ENCODE measurements at regions not wholly inside any gene's neighbourhood (a gene's known extent, or its start where the extent isn't known, plus 50 kb on each side); places are given as distances from the start of the nearest gene placed in this dataset.

- TF ChIP-seq CTCF (IDR thresholded peaks at IDR 0.05; ENCODE audit: unreplicated experiment): no peak
Observed at GRCh38 chr1:113280581-113280980, 109.7 kb upstream of the MAGI3 start.

GRCh38 chr1:113281550-113281949 is 108.8 kb upstream of the MAGI3 start:
- no peak for TF ChIP-seq CTCF (IDR thresholded peaks at IDR 0.05; ENCODE audit: unreplicated experiment)
- Mint-ChIP-seq H3K4me3 (ENCODE audit: low read depth, unreplicated experiment) (no peak overlapping the region), H3K4me1 (ENCODE audit: low read depth, unreplicated experiment) (no peaks in the 10 kb centered on the region), H3K36me3 (ENCODE audit: insufficient read depth, unreplicated experiment) (no peaks in the 10 kb centered on the region), H3K27me3 (ENCODE audit: unreplicated experiment) (no peaks in the 10 kb centered on the region), H3K9me3 (ENCODE audit: low read depth, unreplicated experiment) (no peaks in the 10 kb centered on the region), H3K27ac (ENCODE audit: unreplicated experiment) (no peak overlapping the region)
- CTCF ChIA-PET: no interaction called here
- intact Hi-C loops (cut with micrococcal nuclease; ENCODE audit: unreplicated experiment): no loop called here
- DNase-seq: no peak
- no TSS peak for BruUV-seq (replicated peaks)

More at GRCh38 chr1:113280581-113280980, 109.7 kb upstream of the MAGI3 start:
- intact Hi-C loops (cut with micrococcal nuclease; ENCODE audit: unreplicated experiment): no loop called here
- BruUV-seq (replicated peaks): no TSS peak
- DNase-seq: no peak
- Mint-ChIP-seq H3K9me3 (ENCODE audit: low read depth, unreplicated experiment) (no peaks in the 10 kb centered on the region), H3K27me3 (ENCODE audit: unreplicated experiment) (no peaks in the 10 kb centered on the region), H3K4me1 (ENCODE audit: low read depth, unreplicated experiment) (no peaks in the 10 kb centered on the region), H3K36me3 (ENCODE audit: insufficient read depth, unreplicated experiment) (no peaks in the 10 kb centered on the region), H3K4me3 (ENCODE audit: low read depth, unreplicated experiment) (no peak overlapping the region), H3K27ac (ENCODE audit: unreplicated experiment) (no peak overlapping the region)
- CTCF ChIA-PET: interaction anchor here (0.6 kb wide), 1 partner anchor 235 kb away, joined by 3 read pairs; no protein-coding TSS in a partner anchor

- no peaks in the 10 kb centered on the region for H3K9me3 Mint-ChIP-seq (ENCODE audit: low read depth, unreplicated experiment)
- H3K36me3 Mint-ChIP-seq (ENCODE audit: insufficient read depth, unreplicated experiment): no peaks in the 10 kb centered on the region
- CTCF ChIA-PET: no interaction called here
- H3K4me1 Mint-ChIP-seq (ENCODE audit: low read depth, unreplicated experiment): no peaks in the 10 kb centered on the region
- no peak overlapping the region for H3K27ac Mint-ChIP-seq (ENCODE audit: unreplicated experiment)
- no peak for TF ChIP-seq CTCF (IDR thresholded peaks at IDR 0.05; ENCODE audit: unreplicated experiment)
- no peaks in the 10 kb centered on the region for H3K27me3 Mint-ChIP-seq (ENCODE audit: unreplicated experiment)
- no peak for DNase-seq
- no peak overlapping the region for H3K4me3 Mint-ChIP-seq (ENCODE audit: low read depth, unreplicated experiment)
- intact Hi-C loops (cut with micrococcal nuclease; ENCODE audit: unreplicated experiment): no loop called here
- no TSS peak for BruUV-seq (replicated peaks)
Observed at GRCh38 chr1:113282008-113282892, 108.1 kb upstream of the MAGI3 start.

- Mint-ChIP-seq H3K4me1 (ENCODE audit: low read depth, unreplicated experiment) (no peaks in the 10 kb centered on the region), H3K4me3 (ENCODE audit: low read depth, unreplicated experiment) (no peak overlapping the region), H3K36me3 (ENCODE audit: insufficient read depth, unreplicated experiment) (no peaks in the 10 kb centered on the region), H3K9me3 (ENCODE audit: low read depth, unreplicated experiment) (no peaks in the 10 kb centered on the region), H3K27ac (ENCODE audit: unreplicated experiment) (no peak overlapping the region), H3K27me3 (ENCODE audit: unreplicated experiment) (no peaks in the 10 kb centered on the region)
- no peak for TF ChIP-seq CTCF (IDR thresholded peaks at IDR 0.05; ENCODE audit: unreplicated experiment)
- no TSS peak for BruUV-seq (replicated peaks)
- intact Hi-C loops (cut with micrococcal nuclease; ENCODE audit: unreplicated experiment): no loop called here
- CTCF ChIA-PET: no interaction called here
- no peak for DNase-seq
Observed at GRCh38 chr1:113282893-113283285, 107.4 kb upstream of the MAGI3 start.

All from Calu3 (cell line).